Left forelimb (tissue), 1 donor: ENCODE measurements at regions not wholly inside any gene's neighbourhood (a gene's known extent, or its start where the extent isn't known, plus 50 kb on each side); places are given as distances from the start of the nearest gene placed in this dataset.

Source experiments
- DNase-seq: peaks from one replicate; pipeline ENCODE4 v3.0.0-alpha.2; 2018; ENCODE audit warnings: low spot score

DNA sequence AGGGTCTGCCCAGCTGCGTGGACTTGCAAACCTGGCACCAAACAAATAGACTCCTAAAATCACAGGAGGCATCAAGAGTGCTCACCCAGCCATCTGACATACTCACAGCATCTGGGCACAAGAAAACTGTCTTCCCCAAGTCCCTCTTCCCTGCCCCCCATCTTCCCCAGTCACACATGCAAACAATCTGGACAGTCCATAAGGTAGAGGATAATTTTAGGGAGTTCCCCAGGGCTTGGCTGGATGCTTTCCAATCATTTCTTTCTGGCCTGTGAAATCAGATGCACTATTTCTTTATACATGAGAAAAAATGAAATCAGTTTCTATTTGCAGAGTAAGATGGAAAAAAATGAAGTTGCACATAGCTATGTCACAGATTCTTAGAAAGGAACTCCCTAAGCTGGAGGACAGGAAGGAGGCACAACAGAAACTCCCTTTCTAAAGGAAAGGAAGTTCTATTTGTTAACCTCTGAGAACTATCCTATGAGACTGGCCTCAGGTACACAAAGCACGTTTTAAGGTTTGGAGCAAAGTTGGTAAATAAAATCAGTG is 342.3 kb downstream of the HNRNPD start:
- DNase-seq, result no peak

DNA sequence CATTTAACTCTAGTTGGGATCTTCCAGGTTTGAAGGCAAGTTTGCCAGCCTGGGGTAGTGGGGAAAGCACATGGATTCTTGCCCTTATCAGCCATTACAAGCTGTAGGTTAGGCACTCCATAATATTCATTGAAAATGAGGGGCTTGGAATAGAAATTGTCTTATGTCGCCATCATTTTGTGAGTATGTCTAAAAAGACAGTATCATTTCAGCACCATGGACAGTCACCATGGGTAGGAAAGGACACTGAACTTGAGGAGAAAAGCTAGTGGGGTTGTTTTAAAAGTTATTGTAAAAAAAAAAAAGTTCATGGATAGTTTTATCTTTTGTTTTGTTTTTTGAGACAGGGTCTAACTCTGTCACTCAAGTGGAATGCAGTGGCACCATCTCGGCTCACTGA is 356.1 kb downstream of the HNRNPD start:
- no peak for DNase-seq

DNA sequence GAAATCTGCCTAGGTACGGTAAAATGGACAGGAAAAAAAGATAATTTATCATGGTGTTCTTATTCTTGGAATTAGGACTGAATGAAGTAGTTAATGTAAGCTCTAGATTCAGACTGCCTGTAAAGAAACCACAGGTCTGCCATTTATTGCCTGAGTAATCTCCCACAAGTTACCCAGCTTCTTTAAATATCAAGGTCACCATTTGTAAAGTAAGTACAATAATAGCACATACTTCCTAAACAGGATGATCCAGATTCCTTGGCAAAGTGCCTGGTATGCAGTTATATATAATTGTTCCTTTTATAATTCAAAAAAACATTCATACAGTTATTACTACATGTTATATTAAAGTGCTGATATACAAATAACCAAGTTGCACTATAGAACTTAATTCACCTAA is 368.6 kb downstream of the HNRNPD start:
- no peak for DNase-seq

DNA sequence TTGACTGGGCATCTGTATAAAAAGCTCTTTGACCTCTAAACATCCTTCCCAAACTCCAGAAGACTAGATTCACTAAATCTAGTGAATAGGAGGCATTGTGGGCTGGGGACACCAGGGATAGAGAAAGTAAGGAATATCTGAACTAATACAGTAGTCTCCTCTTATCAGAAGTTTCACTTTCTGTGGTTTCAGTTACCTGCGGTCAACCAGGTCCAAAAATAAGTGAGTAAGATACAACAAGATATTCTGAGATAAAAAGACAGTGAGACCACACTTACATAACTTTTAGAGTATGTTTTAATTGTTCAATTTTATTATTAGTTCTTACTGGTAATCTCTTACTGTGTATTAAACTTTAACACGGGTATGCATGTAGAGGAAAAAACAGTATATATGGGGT is 376.5 kb downstream of the HNRNPD start:
- DNase-seq, result no peak

DNA sequence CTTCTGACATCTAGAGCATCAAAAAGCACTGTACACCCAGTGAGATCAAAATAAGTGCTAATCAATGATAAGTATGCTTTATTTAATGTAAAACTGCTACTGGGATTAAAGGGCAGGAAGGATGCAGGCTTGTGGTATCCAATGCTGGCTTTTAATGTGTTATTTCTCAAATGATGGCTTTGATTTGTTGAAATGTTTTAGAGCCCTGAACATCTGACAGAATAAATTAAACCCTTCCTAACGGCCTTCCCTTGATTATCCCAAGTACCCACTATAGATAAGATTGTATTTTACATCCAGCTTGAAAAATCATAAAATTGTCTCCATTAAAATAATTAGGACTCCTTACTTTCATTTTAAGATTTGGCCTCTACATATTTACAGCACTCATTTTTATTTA is 382.9 kb downstream of the HNRNPD start:
- no peak for DNase-seq

DNA sequence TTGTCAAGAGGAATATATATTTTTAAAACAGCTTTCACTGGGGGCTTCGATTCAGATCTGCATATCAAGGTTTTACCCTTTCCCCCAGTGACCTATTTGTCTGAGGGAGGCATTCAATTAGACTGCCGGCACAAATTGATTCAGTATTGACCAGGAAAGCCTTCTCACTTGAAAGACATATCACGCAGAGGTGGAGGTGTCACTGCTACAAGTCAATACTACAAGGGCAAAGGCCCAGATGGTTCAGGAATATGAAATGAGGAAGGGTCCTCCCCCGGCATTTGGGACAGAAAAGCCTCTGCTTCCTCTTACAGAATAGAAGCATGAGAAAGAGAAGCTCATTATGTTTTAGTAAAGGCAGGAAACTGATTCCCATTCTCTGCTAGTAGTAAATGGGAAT is 383.6 kb downstream of the HNRNPD start:
- no peak for DNase-seq

DNA sequence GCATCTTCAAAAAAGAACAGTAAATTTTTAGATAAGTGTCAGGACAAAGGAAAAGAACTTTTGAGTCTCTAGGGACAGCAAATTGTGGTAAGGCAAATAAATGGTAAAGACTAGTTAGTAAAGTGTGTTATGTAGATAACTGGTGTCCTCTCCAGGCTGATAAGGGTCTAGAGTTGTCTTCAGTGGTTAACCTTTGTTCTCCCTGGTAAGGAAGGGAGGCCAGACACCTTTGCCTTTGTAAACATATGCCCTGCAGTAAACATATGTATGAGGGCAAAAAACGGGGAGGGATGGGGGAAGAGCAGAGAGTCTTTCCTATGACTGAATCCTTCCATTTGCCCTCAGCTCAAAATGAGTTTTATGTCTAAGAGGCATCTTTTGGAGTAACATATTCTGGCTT is 384.6 kb downstream of the HNRNPD start:
- DNase-seq, result no peak

DNA sequence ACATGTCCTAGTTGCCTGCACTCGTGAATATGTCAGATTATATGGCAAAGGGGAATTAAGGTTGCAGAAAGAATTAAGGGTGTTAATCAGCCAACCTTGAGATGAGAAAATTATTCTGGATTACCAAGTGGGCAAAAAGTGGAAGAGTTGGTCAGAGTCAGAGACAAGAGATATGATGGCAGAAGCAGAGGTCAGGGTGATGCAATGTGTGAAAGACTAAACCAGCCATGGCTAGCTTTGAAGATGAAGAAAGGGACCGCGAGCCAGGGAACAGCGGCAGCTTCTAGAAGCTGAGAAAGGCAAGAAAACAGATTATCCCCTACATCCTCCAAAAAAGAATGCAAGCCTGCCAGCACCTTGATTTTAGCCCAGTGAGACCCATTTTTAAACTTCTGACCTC is 385.6 kb downstream of the HNRNPD start:
- no peak for DNase-seq

DNA sequence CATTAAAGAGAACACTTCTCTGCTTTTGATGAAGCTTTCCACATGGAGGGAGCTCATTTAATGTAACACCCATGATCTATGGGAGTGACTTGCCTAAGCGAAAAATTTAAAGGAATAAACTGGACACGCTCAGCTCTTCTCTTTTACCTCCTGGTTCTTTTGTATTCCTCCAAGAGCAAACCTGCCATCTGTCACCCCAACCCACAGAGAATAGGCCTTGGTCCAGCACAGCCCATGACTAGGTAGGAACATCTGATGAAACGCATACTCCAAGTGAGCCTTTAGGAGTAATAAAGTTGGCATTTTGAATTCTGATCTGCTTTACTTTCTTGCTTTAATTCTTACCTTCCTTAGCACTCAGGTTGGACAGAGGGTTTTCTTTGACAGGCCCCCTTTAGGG is 389.0 kb downstream of the HNRNPD start:
- no peak for DNase-seq

DNA sequence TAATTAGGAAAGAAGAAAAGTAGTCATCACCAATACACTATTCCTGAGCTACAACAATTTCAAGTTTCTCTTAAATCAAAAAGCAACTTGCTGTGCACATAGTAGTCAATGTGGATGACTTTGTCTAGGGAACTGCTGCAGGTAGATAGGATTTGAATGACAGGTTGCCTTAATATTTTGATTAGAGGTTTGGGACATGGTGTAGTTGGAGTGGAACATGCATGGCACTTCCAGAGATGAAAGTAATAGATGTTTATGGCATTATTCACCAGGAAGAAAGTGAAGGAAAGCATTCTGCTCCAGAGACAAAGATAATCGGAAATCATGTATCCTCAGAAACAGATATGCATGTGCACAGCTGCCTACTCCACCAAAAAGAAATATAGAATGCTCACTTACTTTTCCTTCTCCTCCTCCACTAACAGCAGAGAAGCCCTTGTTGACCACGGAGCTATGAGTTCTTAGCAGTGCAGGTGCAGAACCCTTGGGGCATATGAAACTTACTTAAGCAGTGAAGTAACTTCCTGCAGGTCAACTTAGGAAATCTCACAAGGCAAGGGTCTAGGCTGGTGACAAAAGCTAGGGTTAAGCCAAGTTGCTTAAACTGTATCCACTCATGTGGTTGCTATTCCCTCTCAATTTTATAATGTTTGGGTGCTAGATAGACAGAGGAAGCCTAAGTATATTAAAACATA is 390.8 kb downstream of the HNRNPD start:
- DNase-seq, result no peak

DNA sequence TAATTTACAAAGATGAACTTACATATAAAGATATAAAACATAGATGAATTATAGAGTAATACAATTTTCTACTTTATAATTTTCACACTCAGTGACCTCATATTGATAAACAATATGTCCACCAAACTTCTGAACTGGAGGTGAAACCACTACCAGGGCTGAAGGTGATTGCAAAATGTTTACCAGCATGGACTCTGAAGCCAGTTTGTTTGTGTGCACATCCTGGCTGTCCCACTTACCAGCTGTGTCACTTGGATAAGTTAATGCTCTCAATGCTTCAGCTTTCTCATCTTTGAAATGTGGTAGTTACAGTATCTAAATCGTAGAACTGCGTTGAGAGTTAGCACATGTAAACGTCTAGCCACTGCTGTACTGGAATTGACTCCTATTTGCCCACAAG is 392.6 kb downstream of the HNRNPD start:
- no peak for DNase-seq

DNA sequence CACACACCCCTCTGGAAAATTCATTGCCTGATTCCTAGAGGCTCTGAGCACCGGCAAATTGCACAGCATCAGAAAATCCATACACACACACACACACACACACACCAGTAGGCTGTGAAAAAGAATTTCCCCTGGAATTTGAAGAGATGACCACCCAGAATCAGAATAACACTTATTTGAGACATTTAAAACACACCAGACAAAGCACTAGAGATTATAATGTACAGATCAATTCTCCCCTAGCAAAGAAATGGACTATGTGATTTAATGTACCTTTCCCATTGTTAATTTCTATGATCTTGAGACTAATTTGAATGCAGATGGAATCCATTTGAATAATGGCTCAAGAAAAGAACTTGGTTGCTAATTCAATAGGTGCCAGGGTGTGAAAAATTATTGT is 399.3 kb downstream of the HNRNPD start:
- DNase-seq, result no peak

DNA sequence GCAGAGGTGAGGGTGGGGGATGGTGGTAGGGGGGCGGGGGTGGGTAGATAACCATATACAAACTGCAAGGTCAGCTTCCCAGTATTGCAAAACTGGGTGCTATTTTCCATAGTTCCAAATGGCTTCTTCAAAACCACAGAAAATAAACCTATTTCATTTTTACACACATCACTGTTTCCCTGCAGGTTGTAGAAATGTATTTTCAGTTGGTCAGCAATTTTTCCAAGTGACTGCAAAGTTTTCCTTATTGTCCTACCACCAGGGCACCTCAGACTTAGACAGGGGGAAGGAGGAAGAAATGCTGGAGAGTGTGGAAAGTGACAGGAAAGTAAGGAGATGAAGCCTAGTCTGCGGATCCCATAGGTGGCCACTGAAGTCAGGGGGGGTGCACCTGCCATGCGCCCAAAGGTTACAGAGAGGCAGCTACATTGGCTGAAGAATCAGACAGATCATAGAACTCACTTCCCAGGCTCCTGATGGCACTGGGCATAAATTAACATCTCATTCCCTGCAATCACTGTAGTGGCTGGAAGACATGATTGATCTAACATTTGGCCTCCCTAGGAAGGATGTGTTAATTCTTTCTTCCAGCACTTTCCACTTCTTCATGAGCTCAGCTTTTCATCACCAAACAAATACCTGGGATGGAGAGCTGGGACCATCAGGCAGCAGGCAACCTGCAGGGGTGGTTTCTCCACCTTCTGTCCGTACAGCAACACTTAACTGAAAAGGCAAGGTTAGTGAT is 402.0 kb downstream of the HNRNPD start:
- DNase-seq, result no peak

DNA sequence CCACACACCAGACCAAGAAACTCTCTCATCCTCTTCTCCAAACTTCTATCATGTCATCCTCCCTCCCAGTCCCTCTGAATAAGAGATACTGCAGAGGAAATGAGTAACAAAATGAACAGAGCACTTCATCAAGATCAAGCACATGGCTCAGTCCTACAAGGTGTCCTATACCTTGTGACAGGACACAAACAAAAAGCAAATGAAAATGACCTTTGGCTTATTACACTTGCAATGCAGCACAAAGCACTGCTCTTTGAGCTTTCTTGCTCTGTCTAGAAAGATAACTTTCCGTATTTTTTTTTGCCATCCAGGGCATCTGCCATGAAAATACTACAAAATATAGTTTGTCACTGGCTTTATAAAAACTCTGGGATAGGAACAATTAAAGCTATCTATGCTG is 402.7 kb downstream of the HNRNPD start:
- no peak for DNase-seq

DNA sequence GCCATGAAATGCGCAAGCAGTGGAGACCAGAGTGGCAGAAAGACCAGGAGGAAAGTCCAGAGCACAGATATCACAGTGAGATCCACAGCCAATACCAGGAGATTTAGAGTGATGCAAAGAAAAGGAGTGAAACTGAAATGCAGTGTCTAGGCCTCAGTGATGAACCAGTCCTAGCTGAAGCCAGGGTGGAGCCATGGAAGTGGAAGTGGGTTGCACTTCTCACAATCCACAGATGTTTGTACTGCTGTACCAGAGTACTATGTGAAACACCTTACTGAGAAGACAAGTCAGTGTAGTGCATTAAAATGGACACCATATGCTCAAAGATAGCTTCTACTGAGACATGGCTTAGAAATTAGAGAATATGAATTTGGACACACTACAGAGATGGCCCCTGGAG is 403.3 kb downstream of the HNRNPD start:
- no peak for DNase-seq

DNA sequence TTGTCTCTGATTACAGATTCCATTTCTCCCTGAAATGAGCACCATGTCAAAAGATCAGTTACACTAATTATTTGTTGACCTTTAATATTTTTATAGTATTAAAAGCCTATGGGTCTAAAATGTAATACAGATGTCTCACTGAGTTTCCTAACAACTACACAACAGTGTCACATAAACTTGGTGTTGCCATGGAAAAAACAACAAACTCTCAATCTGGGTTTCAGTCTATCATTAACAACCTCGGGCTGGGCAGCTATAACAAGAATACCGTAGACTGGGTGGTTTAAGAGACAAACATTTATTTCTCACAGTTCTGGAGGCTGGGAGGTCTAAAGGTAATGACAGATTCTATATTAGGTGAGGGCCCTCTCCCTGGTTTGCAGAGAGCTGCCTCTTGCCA is 407.1 kb downstream of the HNRNPD start:
- no peak for DNase-seq

DNA sequence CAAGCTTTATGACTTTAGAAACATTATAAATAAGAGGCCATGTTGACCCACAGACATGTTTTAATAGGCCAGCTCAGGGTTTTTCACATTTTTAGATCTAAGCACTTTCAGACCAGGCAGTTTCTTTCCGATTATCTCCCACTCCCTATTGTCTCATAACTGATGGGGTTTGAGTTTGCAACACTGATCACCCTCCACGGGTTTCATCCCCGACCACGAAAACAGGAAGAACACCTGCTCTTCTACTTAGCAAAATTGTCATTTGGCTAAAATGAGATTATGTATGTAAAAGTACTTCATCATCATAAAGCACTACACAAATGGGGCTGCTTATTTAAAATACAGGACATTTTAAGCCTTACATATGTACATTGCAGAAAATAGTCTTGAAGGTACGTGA is 407.9 kb downstream of the HNRNPD start:
- no peak for DNase-seq

DNA sequence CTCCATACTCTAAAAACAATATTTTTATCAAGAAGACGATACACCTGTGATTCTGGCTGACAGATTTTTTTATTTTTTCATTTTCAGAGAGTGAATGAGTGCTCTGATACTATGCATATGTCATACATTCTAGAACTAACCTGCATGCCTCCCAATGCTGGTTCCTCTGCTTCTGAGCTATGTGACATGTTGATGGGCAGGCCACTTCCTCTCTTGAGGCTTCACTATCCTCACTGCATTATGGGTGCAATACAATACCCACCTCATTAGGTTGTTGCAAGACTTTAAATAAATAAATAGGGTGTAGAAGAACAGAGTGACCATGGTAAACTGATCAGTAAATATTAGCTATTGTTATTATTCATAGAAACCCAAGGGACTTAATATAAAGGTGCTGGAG is 408.3 kb downstream of the HNRNPD start:
- no peak for DNase-seq

DNA sequence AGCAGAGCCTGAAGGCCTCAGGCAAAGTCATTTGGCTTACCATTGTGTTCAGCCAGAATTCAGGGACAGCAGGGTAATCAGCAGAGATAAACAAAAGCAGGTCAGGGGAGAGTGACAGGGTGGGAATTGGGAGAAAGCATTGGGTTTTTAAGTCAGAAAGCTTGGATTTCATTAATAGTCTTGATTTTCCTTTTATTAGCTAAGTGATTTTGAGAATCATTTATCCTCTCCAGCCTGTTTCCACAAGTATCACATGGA is 410.1 kb downstream of the HNRNPD start:
- DNase-seq, result no peak

DNA sequence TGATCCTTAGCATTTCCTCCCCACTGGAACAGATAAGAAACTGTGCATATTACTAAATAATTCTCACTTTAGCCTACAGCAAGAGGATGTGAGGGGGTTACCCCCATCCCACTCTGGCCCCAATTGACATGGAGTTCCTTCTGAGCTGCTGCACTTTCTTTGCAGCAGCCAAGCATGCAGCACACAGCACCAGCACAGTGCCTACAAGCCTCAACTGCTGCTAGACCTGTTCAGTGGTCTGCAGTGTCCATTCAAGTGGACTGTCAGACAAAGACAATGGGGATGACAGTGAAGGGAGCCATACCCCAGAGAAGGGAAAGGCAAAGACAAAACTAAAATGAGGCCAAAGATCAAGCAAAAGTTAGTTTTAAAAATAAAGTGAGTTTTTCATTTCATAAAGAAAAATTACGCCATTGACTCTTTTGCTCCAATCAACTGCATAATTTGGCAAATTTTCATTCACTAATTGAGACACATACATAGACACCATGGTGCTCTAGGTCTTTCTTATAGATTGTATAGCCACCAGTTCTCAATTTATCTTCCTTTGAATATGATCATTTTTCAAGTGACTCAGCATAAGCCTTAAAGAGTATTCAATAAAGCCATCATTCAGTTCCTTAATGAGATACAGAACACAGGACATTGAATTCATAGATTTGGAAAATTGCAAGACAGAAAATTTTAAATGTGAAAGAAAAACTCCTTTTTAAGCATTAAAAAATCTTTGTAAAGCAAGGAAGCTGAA is 410.6 kb downstream of the HNRNPD start:
- no peak for DNase-seq

DNA sequence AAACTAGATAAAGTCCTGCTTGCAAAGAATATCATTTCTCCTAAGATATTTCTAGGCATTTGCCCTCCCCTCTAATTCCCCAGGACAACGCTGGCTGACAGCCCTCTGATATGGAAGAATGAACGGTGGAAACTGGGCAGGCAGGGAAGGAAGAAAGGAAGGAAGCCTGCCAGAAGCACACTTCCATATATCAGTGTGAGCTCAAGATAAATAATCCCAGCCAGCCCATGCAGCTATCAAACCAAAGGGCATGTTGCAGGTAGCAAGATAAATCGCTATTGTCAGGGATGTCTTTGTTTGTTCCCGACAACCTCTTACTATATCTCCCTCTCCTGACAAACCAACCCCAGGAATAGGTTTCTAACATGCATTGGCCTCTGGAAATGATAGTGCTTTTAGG is 412.8 kb downstream of the HNRNPD start:
- DNase-seq, result no peak

DNA sequence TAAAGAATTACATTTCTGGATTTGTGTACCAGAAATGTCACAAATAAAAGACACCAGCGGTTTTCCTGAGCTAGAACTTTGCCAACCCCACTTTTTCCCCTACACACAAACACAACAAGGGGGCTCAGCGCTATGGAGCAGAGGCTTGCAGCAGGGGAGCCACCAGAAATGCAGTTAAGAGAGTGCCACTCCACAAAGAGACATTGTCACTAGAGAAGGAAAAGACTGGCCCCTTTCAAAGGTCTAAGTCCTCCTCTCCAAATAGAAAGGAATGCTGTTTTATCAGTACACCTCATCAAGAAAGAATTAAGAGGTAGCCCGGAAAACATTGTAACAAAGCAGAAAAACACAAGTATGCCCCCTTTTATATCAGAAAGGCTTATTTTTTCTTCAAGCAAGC is 419.5 kb downstream of the HNRNPD start:
- no peak for DNase-seq

DNA sequence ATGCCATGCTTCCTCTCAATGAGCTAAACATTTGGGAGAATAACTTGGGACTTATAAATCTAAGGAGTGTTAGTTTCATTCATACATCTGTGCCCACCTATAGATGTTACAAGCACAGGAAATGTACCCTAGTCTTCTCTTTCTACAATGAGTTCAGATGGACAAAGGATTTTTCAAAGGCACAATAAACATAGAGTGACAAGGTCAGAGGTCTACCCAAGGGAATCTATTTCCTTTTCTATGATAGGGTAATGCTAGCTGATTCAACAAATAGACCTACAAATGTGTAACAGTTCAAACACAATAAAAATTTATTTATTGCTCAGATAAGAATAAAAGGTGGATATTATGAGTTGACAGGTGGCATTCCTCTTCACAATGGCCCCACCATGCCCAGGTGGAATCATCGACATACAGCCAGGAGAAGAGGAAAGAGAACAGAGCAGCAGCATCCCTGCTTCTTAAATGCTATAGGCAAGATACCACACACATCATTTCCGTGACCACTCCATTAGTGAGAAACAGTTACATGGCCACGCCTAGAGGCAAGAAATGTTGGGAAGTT is 421.8 kb downstream of the HNRNPD start:
- no peak for DNase-seq
